GM12875 (cell line): ENCODE measurements at regions not wholly inside any gene's neighbourhood (a gene's known extent, or its start where the extent isn't known, plus 50 kb on each side); places are given as distances from the start of the nearest gene placed in this dataset.

Source experiments
- H3K4me3 ChIP-seq: one replicate; pipeline ENCODE4 v1.5.1; 2011; ENCODE audit warnings: low read depth, low read length, control low read depth
- CTCF ChIP-seq: IDR thresholded peaks from 2 replicates; pipeline ENCODE4 v1.5.1; 2011; ENCODE audit warnings: low read depth, mild to moderate bottlenecking, control low read depth, inconsistent platforms, low read length, moderate library complexity, borderline replicate concordance; ENCODE audit not compliant: insufficient read depth

GRCh38 chr17:77280304-77281121 is 139.7 kb downstream of the SEC14L1 start:
- no peak for TF ChIP-seq CTCF
- peak overlapping the region; percentile 35 for H3K4me3 ChIP-seq

GRCh38 chr17:77281122-77281903 is 140.5 kb downstream of the SEC14L1 start:
- peak overlapping the region; percentile 79 for H3K4me3 ChIP-seq
- TF ChIP-seq CTCF: peak; percentile 64

- H3K4me3 ChIP-seq: peak overlapping the region; percentile 79
- no peak for TF ChIP-seq CTCF
Observed at GRCh38 chr17:77281904-77282367, 141.2 kb downstream of the SEC14L1 start.

GRCh38 chr17:77282524-77283515 is 142.1 kb downstream of the SEC14L1 start:
- no peak for TF ChIP-seq CTCF

GRCh38 chr17:77284023-77284617 is 143.4 kb downstream of the SEC14L1 start:
- H3K4me3 ChIP-seq: no peak overlapping the region
- TF ChIP-seq CTCF: no peak

More at GRCh38 chr17:77282524-77283515, 142.1 kb downstream of the SEC14L1 start:
- H3K4me3 ChIP-seq: peak overlapping the region; percentile 79

GRCh38 chr17:77285594-77286390 is 145.0 kb downstream of the SEC14L1 start:
- TF ChIP-seq CTCF: no peak
- H3K4me3 ChIP-seq: no peak overlapping the region
